ENCODE measurements at regions not wholly inside any gene's neighbourhood (a gene's known extent, or its start where the extent isn't known, plus 50 kb on each side); places are given as distances from the start of the nearest gene placed in this dataset.
A peak's percentile ranks its signal among the peaks of the same experiment; 100 is the strongest.
"Not testable (repeated sequence)": the region's sequence is repeated elsewhere in the genome, so short reads cannot be mapped to it uniquely, and the experiment has no call there.

DNA sequence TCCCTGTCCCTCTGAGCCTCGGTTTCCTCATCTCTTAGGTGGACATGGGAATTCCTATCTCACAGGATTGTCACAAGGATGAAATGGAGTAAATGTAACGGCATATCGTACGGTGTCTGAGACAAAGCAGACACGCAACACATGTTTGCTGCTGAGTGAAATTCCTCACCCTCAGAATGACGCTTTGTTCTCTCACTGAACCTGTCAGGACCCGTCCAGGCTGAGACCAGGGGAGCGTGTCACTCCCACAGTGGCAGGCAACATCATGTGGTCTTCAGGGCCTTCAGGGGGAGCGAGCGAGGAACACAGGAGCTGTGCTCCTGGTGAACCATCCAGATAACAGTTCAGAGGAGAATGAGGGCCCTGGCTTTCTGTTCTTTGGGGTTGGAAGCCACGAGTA is 74.2 kb downstream of the TOMM20 start:
- Histone ChIP-seq H3K4me3 (no peak overlapping the region), H3K4me1 (peaks cover 4% of the 10 kb centered on the region), H3K36me3 (no peaks in the 10 kb centered on the region), H3K27ac (no peak overlapping the region), H3K9me3 (no peaks in the 10 kb centered on the region), H3K27me3 (no peaks in the 10 kb centered on the region)
- TF ChIP-seq, protein P1, sequence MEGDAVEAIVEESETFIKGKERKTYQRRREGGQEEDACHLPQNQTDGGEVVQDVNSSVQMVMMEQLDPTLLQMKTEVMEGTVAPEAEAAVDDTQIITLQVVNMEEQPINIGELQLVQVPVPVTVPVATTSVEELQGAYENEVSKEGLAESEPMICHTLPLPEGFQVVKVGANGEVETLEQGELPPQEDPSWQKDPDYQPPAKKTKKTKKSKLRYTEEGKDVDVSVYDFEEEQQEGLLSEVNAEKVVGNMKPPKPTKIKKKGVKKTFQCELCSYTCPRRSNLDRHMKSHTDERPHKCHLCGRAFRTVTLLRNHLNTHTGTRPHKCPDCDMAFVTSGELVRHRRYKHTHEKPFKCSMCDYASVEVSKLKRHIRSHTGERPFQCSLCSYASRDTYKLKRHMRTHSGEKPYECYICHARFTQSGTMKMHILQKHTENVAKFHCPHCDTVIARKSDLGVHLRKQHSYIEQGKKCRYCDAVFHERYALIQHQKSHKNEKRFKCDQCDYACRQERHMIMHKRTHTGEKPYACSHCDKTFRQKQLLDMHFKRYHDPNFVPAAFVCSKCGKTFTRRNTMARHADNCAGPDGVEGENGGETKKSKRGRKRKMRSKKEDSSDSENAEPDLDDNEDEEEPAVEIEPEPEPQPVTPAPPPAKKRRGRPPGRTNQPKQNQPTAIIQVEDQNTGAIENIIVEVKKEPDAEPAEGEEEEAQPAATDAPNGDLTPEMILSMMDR (IDR thresholded peaks at IDR 0.05): no peak
- ATAC-seq (no peak), DNase-seq (peak; percentile 21)
- intact Hi-C loops (cut with DNase I): no loop called here

DNA sequence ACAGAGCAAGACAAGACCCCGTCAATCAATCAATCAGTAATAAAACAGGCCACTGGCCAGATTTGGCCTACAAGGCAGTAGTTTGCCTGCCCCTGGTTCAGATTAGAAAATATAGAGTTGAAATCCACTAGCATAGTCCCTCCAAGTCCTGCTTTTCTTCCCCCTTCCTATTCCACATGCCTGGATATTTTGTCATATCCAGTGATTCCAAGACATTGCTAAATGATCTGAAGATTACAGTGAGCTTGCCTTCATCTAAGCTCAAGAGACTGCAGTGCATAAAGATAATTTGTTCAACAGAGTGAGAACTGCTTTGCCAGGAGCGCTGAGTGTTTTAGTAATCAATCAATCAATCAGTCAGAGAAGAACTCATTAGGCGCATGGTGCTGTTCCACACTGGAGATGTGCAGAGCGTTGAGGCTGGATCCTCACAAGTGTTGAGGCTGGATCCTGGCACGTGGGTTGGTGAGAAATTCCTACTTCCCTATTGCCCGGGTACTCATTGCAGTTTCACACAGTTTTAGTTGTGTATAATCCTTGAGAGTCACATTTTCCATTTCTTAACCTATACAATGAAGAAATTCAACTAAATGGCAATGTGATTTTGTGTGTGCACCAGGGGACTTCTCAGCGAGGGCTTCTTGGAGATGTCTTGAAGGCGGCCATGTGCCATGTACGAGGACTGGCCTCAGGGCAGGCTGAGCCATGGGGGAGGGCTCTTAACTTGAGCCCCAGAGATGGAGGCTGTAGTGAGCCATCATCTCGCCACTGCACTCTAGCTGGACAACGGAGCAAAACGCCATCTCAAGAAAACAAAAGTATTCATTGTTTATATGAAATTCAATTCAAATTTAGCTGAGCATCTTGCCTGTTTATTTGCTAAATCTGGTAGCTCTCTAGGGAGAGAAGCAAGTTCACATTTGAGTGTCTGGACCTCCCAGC is 76.3 kb downstream of the TOMM20 start:
- no peaks in the 10 kb centered on the region for H3K36me3 ChIP-seq
- TF ChIP-seq, protein P1 (IDR thresholded peaks at IDR 0.05): no peak
- H3K27ac ChIP-seq: no peak overlapping the region
- no peak overlapping the region for H3K4me3 ChIP-seq
- H3K9me3 ChIP-seq: no peaks in the 10 kb centered on the region
- DNase-seq (peak; percentile 37), ATAC-seq (peak; percentile 65)
- intact Hi-C loops (cut with DNase I): no loop called here
- no peaks in the 10 kb centered on the region for H3K27me3 ChIP-seq
- H3K4me1 ChIP-seq: peaks cover 20% of the 10 kb centered on the region

DNA sequence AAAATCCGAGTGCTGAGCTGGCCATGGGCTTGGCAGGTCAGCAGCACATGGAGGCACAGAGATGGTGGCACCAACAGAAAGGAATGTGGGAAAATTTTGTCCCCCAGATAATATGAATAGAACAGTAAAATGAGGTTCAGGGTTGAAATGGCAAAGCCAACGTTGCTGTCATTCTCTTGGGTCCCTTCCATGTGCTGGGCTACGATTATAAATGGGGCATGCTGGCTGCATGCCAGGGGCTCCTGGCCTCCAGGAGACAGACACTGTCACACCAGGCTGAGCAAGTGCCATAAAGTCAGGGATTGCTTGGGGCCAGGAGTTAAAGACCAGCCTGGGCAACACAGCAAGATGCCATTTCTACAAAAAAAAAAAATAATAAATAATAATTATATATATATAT is 77.1 kb downstream of the TOMM20 start:
- intact Hi-C loops (cut with DNase I): no loop called here
- TF ChIP-seq, protein P1 (IDR thresholded peaks at IDR 0.05): no peak
- Histone ChIP-seq H3K36me3 (no peaks in the 10 kb centered on the region), H3K27me3 (no peaks in the 10 kb centered on the region), H3K4me3 (no peak overlapping the region), H3K27ac (no peak overlapping the region), H3K4me1 (peaks cover 25% of the 10 kb centered on the region), H3K9me3 (no peaks in the 10 kb centered on the region)
- ATAC-seq (no peak), DNase-seq (peak; percentile 26)

GRCh38 chr1:235050911-235051360 is 77.7 kb downstream of the TOMM20 start:
- no peak overlapping the region for H3K27ac ChIP-seq
- ATAC-seq (peak; percentile 16), DNase-seq (peak; percentile 48)
- H3K4me1 ChIP-seq: peaks cover 25% of the 10 kb centered on the region
- intact Hi-C loops (cut with DNase I): no loop called here
- H3K27me3 ChIP-seq: no peaks in the 10 kb centered on the region
- TF ChIP-seq, protein P1 (IDR thresholded peaks at IDR 0.05): no peak
- H3K4me3 ChIP-seq: no peak overlapping the region
- H3K36me3 ChIP-seq: no peaks in the 10 kb centered on the region
- H3K9me3 ChIP-seq: no peaks in the 10 kb centered on the region

- H3K9me3 ChIP-seq; intact Hi-C loops (cut with DNase I); H3K27ac ChIP-seq; ATAC-seq; H3K36me3 ChIP-seq; H3K4me3 ChIP-seq; H3K27me3 ChIP-seq: not testable (repeated sequence)
- peaks cover 25% of the 10 kb centered on the region for H3K4me1 ChIP-seq
- DNase-seq: peak; percentile 29
Observed at GRCh38 chr1:235049716-235050378, 78.8 kb downstream of the TOMM20 start.

- ATAC-seq: no peak
- H3K9me3 ChIP-seq: no peaks in the 10 kb centered on the region
- peak; percentile 33 for DNase-seq
- H3K27me3 ChIP-seq: no peaks in the 10 kb centered on the region
- H3K4me1 ChIP-seq: peaks cover 25% of the 10 kb centered on the region
- H3K36me3 ChIP-seq: no peaks in the 10 kb centered on the region
- TF ChIP-seq, protein P1 (IDR thresholded peaks at IDR 0.05): no peak
- intact Hi-C loops (cut with DNase I): no loop called here
- no peak overlapping the region for H3K4me3 ChIP-seq
- no peak overlapping the region for H3K27ac ChIP-seq
Observed at GRCh38 chr1:235049217-235049616, 79.4 kb downstream of the TOMM20 start.
